ENCODE measurements at regions not wholly inside any gene's neighbourhood (a gene's known extent, or its start where the extent isn't known, plus 50 kb on each side); places are given as distances from the start of the nearest gene placed in this dataset.

- TF ChIP-seq ZNF202 (tag by site-specific recombination; IDR thresholded peaks at IDR 0.05; ENCODE audit: borderline replicate concordance), result no peak
- TF ChIP-seq KLF9 (tag by site-specific recombination; IDR thresholded peaks at IDR 0.05; ENCODE audit: low read depth), result no peak
- TF ChIP-seq OVOL3 (tag by site-specific recombination; IDR thresholded peaks at IDR 0.05), result no peak
- TF ChIP-seq KLF1 (tag by site-specific recombination; IDR thresholded peaks at IDR 0.05), result no peak
- no peak for TF ChIP-seq CTCF (tag by site-specific recombination; IDR thresholded peaks at IDR 0.05)
- no peak for TF ChIP-seq ZNF76 (tag by site-specific recombination; IDR thresholded peaks at IDR 0.05; ENCODE audit: borderline replicate concordance, low read depth)
- TF ChIP-seq ZBTB26 (tag by site-specific recombination; optimal IDR thresholded peaks at IDR 0.05), result no peak
- TF ChIP-seq ELK4 (IDR thresholded peaks at IDR 0.05; ENCODE audit: borderline replicate concordance, low read depth, low read length), result no peak
- TF ChIP-seq, protein P1, sequence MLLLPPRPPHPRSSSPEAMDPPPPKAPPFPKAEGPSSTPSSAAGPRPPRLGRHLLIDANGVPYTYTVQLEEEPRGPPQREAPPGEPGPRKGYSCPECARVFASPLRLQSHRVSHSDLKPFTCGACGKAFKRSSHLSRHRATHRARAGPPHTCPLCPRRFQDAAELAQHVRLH (tag by site-specific recombination; IDR thresholded peaks at IDR 0.05), result no peak
- TF ChIP-seq ZNF26 (tag by site-specific recombination; IDR thresholded peaks at IDR 0.05), result no peak
- no peak for TF ChIP-seq KLF16 (tag by site-specific recombination; IDR thresholded peaks at IDR 0.05)
- no peak for TF ChIP-seq GLI2 (tag by site-specific recombination; IDR thresholded peaks at IDR 0.05; ENCODE audit: borderline replicate concordance, low read depth)
- TF ChIP-seq, protein P2, sequence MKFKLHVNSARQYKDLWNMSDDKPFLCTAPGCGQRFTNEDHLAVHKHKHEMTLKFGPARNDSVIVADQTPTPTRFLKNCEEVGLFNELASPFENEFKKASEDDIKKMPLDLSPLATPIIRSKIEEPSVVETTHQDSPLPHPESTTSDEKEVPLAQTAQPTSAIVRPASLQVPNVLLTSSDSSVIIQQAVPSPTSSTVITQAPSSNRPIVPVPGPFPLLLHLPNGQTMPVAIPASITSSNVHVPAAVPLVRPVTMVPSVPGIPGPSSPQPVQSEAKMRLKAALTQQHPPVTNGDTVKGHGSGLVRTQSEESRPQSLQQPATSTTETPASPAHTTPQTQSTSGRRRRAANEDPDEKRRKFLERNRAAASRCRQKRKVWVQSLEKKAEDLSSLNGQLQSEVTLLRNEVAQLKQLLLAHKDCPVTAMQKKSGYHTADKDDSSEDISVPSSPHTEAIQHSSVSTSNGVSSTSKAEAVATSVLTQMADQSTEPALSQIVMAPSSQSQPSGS (tag by site-specific recombination; IDR thresholded peaks at IDR 0.05; ENCODE audit: low read depth), result no peak
- TF ChIP-seq ZNF514 (tag by site-specific recombination; IDR thresholded peaks at IDR 0.05), result no peak
Measured at GRCh38 chr10:111511751-111512150, 434.9 kb downstream of the ADRA2A start.

All from HEK293 (cell line).